Coronary artery (tissue), 2 donors: ENCODE measurements at regions not wholly inside any gene's neighbourhood (a gene's known extent, or its start where the extent isn't known, plus 50 kb on each side); places are given as distances from the start of the nearest gene placed in this dataset.

ENCODE experiments used
- DNase-seq: peaks from one replicate; pipeline ENCODE4 v3.0.0-alpha.2; 2017; ENCODE audit warnings: low spot score
- H3K27ac ChIP-seq, 2 donors: fragments of 200-600 bp; sonication (generic); one replicate each; pipeline ENCODE4 v1.5.1; 2016 to 2019
- H3K4me3 ChIP-seq: fragments of 200-600 bp; sonication (generic); 2 replicates; pipeline ENCODE4 v1.5.1; 2016; ENCODE audit warnings: mild to moderate bottlenecking, moderate library complexity
- CTCF ChIP-seq: fragments of 200-600 bp; sonication (generic); IDR thresholded peaks from one replicate; pipeline ENCODE4 v1.5.1; 2019; ENCODE audit warnings: antibody characterized with exemption

GRCh38 chr5:26662806-26663360 is 375.5 kb downstream of the CDH9 start:
- Histone ChIP-seq H3K4me3 (no peak overlapping the region), H3K27ac (no peak overlapping the region)
- TF ChIP-seq CTCF, result no peak
- no peak for DNase-seq

- H3K27ac ChIP-seq, result no peak overlapping the region
- DNase-seq, result no peak
- TF ChIP-seq CTCF, result no peak
- H3K4me3 ChIP-seq, result no peak overlapping the region
Measured at GRCh38 chr5:26660116-26660515, 378.3 kb downstream of the CDH9 start.

- Histone ChIP-seq H3K27ac (no peak overlapping the region), H3K4me3 (no peak overlapping the region)
- no peak for DNase-seq
- no peak for TF ChIP-seq CTCF
Measured at GRCh38 chr5:26649000-26649399, 389.4 kb downstream of the CDH9 start.

- no peak for TF ChIP-seq CTCF
- no peak for DNase-seq
- Histone ChIP-seq H3K27ac (no peak overlapping the region), H3K4me3 (no peak overlapping the region)
Measured at GRCh38 chr5:26647781-26648180, 390.6 kb downstream of the CDH9 start.

GRCh38 chr5:26645659-26646058 is 392.7 kb downstream of the CDH9 start:
- TF ChIP-seq CTCF, result no peak
- no peak for DNase-seq
- no peak overlapping the region for H3K27ac ChIP-seq
- no peak overlapping the region for H3K4me3 ChIP-seq

GRCh38 chr5:26641492-26641891 is 396.9 kb downstream of the CDH9 start:
- TF ChIP-seq CTCF, result no peak
- no peak overlapping the region for H3K27ac ChIP-seq
- no peak overlapping the region for H3K4me3 ChIP-seq
- no peak for DNase-seq

GRCh38 chr5:26625099-26625498 is 413.3 kb downstream of the CDH9 start:
- no peak overlapping the region for H3K4me3 ChIP-seq
- no peak for TF ChIP-seq CTCF
- no peak overlapping the region for H3K27ac ChIP-seq
- DNase-seq, result no peak
